ENCODE measurements at regions not wholly inside any gene's neighbourhood (a gene's known extent, or its start where the extent isn't known, plus 50 kb on each side); places are given as distances from the start of the nearest gene placed in this dataset.
"Not testable (repeated sequence)": the region's sequence is repeated elsewhere in the genome, so short reads cannot be mapped to it uniquely, and the experiment has no call there.

DNA sequence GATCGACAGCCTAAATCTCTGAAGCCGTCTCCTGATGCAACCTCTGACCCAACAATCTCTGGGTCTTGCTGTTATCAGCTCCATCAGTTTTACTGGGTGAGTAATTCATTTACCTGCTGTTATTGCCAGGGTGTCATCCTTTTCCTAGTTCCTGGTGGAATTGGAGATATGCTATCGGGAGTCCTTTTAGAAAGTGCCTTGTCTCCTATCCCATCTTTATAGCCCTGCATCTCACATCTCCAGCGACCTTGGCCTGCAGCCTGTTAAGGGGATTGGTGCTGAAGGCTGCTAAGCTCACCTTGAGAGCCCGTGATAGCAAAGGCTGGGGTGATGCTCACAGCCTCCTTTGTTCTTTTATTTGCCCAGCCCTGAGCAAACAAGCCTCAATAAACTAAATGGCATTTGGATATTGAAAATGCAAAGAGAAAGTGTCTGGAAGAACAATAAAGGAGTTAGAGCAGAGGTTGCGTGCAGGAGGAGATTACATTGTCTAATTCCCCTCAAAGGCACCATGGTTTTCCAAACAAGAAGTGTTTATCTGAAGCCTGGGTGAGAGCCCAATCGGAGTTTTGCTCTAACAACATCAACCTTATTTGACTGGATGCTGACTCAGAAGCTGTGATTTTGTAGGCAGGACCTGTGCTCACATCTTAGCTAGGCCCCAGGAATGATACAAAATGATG, 101.8 kb downstream of the RPLP1 start:
- DNase-seq (ENCODE audit: low spot score), result no peak

DNA sequence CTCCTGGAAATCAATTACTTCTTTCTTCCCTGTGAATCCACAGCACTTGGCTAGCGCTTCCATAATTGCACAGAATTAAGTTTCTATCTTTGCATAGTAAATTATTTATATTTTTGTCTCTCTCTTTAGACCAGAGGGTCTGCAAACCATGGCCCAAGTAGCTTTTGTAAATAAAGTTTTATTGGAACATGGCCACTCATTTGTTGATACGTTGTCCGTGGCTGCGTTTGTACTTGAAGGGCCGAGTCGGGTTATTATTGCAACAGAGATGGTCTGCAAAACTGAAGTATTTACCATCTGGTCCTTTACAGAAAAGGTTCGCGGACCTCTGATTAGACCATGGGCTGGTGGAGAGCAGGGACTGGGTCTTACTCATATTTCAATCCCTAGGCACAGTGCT, 102.5 kb downstream of the RPLP1 start:
- no peak for DNase-seq (ENCODE audit: low spot score)

DNA sequence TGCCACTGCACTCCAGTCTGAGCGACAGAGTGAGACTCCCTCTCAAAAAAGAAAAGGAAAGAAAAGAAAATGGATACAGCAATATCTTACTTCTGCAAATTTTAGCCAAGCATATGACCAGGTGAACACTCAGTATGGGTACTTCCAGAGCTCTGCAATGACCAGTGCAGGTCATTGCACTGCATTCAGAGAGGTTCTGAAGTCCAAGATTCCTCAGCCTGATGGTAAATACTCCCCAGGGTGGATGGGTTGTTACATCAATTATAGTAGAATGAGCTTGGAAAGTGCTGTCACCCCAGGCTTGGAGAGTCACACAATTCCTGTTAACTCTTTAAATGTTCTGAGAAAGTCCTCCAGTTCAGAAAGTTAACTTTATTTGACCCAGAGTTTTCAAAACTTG, 103.7 kb downstream of the RPLP1 start:
- no peak for DNase-seq (ENCODE audit: low spot score)

- DNase-seq (ENCODE audit: low spot score), result peak; percentile 91
Measured at GRCh38 chr15:69557020-69557706, 104.5 kb downstream of the RPLP1 start.

- DNase-seq (ENCODE audit: low spot score), result no peak
Measured at GRCh38 chr15:69557707-69558409, 105.2 kb downstream of the RPLP1 start.

GRCh38 chr15:69559440-69560190, 107.0 kb downstream of the RPLP1 start:
- DNase-seq (ENCODE audit: low spot score), result peak; percentile 48

DNA sequence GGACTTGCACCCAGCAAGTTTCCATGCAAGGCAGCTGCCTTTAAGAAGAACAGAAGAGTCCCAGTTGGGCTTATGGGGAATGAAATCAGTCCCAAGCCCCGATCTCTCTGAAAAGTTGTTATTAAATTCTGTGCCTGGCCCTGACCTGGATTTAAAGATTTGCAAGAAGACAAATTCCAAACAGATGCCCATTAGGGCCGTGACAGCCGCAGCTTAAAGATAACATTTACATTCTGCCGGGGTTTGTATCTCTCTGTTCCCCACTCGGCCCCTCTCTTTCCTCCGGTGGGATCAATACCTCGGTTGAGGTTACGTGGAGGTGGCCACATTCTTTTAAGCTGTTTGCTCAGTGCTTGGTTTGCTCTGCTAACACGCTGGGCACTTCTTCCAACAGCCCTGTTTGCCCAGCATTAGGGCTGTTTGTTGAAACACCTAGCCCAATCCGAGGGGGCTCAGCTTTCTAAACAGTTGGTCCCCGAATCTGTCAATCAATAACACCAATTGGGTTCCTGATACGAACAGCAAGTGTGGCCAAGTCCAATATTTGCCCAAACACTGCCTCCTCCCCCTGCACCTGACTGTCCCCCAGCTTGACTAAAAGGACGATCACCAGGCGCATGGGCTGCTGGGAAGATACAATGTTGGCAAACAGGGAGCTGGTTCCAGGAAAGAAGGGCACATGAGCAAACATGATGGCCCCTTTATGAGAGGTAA, 108.6 kb downstream of the RPLP1 start:
- DNase-seq (ENCODE audit: low spot score), result no peak

GRCh38 chr15:69562116-69562515, 109.5 kb downstream of the RPLP1 start:
- DNase-seq (ENCODE audit: low spot score), result no peak

DNA sequence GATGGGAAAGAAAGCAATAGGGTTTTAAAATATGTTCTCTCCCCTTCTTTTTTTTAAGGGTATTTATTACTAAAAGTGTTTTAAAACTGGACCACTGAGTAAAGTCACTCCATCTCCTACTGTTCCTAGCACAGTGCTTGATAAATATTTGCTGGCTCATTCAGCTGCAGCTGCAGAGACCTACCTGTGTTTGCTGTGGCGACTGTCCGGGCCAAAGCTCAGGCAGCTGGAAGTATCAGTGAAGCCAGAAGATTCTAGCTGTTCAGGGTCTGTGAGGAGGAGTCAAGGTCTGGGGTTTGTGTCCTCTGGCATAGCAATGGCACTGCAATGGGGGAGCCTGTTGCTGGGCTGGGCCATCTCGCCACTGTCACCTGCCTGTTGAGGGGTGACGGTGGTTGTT, 109.9 kb downstream of the RPLP1 start:
- DNase-seq (ENCODE audit: low spot score), result no peak

DNA sequence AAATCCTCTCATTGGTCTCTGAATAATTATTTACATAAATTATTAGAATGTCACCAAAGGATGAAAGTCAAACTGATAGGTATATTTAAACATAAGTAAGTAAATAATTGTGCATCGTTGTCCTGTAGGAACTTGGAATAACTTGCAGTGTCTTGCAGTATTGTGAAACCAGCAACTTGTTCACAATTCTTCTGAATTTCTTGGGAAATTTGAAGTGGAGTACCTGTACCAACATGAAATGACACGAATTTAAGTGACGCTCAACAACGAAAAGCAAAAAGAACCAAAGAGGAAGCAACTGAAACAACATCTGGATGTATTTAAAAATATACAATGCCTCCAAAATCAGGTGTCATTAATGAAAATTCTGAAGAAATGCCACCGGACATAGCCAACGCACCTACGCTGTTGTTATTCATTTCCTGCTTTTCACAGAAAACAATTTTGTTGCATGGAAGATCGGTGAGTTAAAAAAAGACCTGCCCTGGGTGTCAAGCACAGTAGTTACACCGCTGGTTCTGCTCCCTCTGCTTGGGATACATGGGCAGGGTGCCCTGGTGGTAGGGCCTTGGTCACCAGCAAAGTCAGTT, 112.5 kb downstream of the RPLP1 start:
- no peak for DNase-seq (ENCODE audit: low spot score)

DNA sequence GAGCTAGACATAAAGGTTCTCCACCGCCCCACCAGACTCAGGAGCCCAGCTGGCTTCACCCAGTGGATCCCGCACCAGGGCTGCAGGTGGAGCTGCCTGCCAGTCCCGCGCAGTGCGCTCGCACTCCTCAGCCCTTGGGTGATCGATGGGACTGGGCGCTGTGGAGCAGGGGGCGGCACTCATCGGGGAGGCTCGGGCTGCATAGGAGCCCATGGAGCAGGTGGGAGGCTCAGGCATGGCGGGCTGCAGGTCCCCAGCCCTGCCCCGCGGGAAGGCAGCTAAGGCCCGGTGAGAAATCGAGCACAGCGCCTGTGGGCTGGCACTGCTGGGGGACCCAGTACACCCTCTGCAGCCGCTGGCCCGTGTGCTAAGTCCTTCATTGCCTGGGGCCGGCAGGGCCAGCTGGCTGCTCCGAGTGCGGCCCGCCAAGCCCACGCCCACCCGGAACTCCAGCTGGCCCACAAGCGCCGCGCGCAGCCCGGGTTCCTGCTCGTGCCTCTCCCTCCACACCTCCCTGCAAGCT, 114.7 kb downstream of the RPLP1 start:
- DNase-seq (ENCODE audit: low spot score), result not testable (repeated sequence)

DNA sequence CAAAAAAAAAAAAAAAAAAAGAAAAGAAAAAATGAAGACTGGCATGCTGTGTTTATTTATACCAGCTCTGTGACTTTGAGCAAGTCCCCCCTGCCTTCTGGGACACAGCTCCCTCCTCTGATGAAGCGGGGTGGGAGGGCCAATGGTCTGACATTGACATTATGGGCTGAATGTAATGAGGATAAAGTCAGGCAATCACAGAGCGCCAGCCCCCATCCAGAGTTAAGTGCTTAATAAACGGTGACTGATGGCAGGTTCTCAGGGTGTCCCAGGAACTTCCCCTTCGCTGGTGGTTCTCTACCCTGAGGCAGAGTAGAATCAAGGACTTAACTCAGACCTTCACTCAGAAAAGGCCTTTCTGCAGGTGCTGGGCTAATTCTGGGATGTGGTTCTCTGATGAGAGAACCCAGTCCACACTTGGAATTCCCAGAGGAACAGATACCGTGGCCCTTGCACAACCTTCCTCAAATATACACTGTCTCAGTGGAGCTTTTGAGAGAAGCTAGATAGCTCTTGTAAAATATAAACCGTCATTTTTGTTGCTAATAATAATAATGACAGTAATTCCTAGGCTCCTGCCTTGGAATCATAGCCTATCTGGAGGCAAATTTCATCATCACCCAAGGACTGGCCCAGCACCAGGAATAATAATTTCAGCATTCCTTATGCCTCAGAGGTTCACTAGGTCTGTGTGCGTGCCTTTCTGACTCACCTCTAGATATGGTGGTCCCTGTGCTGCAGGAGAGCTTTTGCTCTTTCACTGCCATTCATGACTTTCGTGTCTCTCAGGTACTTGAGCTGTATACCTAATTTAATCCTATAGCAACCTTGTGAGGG, 115.8 kb downstream of the RPLP1 start:
- peak; percentile 82 for DNase-seq (ENCODE audit: low spot score)

GRCh38 chr15:69570454-69570853, 117.8 kb downstream of the RPLP1 start:
- no peak for DNase-seq (ENCODE audit: low spot score)

DNA sequence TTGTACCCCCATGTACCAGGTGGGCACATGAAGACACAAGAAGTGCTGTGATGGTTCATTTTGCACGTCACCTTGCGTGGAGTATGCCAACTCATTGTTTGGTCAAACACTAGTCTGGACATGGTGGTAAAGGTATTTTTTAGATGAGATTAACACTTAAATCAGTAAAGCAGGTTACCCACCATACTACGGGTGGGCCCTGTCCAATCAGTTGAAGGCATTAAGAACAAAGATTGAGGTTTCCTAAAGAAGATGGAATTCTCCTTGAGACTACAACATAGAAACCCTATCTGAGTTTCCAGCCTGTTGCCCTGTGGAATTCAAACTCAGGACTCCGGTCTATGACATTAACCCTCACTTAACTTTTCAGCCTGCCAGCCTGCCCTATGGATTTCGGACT, 118.4 kb downstream of the RPLP1 start:
- DNase-seq (ENCODE audit: low spot score), result no peak

DNA sequence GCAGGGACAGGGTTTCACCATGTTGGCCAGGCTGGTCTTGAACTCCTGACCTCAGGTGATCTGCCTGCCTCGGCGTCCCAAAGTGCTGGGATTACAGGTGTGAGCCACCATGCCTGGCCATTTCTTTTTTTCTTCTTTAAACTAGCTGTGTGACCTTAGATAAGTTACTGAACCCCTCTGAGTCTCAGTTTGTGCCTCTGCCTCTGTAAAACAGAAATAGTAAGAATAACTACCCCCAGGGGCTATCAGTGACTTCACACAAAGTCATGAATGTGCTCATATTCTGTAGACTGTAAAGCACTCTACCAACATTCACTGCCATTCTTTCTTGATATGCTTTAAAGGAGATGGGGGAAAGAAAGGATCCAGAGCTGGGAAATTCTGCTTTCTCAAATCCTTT, 120.7 kb downstream of the RPLP1 start:
- not testable (repeated sequence) for DNase-seq (ENCODE audit: low spot score)

DNA sequence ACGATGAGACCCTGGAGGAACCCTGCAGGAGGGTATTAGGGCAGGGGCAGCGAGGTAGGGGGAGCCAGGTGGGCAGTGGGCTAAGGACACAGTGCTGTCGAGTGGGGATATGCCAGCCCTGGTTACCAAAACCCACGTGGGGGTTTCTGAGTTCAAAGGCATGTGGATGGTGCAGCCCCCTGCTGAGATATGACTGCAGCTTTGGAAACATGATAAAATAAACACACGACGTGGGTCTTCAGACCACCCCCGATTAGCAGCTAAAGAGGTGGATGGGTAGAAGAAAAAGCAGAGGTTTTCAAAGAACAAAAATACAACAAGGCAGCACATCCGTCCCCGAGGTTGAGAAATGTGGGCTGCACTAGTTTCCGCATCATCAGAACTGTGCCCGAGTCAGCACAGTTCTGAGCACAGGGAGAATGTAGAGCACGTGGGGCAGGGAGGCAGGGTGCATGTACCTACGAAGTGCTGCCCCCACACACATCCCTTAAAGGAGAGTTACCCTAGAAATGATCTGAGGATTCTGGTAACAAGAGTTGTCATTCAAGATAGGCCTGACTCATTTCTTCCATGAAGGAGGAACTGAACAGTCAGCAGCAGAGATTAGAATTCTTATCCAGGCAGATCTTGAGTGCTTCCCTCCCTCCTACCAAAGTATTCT, 121.3 kb downstream of the RPLP1 start:
- no peak for DNase-seq (ENCODE audit: low spot score)

DNA sequence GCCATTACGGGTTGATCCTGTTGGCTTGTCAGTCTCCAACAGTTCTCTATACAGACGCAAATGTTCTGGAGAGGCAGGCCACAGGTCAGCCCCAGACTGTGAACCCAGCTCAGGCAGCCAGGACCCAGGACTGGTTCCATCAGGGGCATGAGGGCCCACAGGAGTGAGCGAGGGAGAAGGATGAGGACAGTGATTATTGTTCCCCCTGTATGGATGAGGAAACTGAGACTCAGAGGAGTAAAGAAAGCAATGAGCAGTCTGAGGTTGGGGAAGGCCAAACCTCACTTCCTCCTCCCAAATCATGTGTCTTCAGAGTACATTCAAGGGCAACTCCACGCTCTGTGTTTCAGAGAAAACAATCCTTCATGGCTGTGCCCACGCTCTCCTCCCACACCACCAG, 121.9 kb downstream of the RPLP1 start:
- no peak for DNase-seq (ENCODE audit: low spot score)

- no peak for DNase-seq (ENCODE audit: low spot score)
Measured at GRCh38 chr15:69575387-69575786, 122.8 kb downstream of the RPLP1 start.

DNA sequence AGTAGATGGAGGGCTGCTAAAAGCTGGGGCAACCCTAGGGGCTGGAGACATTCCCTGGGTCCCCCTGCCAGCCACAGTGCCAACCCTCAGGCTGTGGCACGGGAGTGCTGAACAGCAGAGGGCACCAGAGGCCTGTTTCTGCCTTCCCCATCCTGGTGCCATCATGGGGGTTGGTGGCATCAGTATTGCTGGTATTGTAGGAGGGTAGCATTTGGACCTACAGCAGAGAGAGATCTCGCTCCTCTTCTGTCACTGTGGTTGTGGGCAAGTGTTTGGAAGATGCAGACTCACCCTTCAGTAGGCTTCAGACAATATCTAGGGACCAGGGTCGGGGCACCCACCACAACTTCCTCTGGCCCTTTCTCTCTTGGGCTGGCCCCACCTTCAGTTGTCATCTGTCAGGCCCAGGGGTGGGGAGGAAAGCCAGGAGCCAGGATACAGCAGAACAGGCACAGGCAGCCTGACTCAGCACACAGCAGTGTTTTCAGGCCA, 123.5 kb downstream of the RPLP1 start:
- DNase-seq (ENCODE audit: low spot score), result peak; percentile 73

DNA sequence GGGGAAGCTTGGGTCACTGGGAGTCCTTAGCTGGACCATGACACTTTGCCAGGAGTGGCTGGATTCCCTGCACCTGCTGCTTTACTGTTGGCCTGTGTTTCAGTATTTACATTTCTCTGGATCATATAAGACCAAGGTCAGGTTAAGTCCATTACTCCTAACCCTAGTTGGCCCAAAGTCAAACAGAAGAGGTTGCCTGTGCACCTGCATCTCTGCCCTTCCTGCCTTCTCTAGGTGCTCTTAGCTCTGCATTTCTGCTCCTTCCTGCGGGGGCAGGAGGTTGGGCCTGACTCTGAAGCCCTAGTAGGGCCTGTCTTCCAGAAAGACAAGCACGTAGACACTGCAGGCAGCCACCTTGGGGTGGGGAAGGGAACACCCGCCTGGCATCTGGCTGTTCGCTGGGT, 124.3 kb downstream of the RPLP1 start:
- DNase-seq (ENCODE audit: low spot score), result no peak

All from AG20443 (cell line).